ENCODE measurements at regions not wholly inside any gene's neighbourhood (a gene's known extent, or its start where the extent isn't known, plus 50 kb on each side); places are given as distances from the start of the nearest gene placed in this dataset.
A peak's percentile ranks its signal among the peaks of the same experiment; 100 is the strongest.

DNA sequence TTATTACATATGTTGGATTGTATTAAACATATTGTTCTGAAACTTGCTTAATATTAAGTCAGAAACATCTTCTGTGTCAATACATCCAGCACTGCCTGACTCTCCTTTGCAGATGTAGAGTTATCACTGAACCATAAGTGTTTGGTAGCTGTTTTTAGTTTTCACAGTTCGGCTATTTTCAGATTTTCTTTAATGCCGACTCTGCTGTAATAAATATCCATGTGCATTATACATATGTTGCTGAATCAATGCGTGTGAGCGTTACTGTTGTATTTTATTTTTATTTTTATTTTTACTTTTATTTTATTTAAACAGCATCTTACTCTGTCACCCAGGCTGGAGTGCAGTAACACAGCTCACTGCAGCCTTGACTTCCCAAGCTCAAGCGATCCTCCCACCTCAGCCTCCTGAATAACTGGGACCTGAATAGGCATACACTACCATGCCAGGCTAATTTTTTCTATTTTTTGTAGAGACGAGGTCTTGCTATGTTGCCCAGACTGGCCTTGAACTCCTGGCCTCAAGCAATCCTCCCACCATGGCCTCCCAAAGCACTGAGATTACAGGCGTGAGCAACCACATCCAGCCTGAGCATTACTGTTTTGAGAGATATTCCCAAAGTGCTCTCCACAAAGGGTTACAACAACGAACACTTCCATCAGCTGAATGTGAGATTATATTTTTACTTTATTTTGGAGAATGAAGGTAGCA is 50.7 kb upstream of the NOCT start:
- DNase-seq: no peak

DNA sequence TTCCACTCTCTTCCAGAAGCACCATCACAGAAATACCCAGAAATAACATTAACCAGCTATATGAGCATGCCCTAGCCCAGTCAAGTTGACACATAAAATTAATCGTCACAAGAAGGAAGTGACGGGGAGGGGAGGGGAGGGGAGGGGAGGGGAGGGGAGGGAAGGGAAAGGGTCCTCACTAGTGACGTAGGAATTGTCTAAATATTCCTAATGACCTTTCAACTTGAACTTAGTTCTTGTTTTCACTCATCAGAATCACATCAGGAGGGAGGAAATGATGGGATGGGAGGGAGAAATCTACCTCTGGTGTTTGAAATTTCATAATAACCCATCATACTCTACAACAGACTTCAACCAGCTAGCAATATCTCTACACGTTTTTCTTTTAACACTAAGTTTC is 52.2 kb upstream of the NOCT start:
- DNase-seq: no peak

DNA sequence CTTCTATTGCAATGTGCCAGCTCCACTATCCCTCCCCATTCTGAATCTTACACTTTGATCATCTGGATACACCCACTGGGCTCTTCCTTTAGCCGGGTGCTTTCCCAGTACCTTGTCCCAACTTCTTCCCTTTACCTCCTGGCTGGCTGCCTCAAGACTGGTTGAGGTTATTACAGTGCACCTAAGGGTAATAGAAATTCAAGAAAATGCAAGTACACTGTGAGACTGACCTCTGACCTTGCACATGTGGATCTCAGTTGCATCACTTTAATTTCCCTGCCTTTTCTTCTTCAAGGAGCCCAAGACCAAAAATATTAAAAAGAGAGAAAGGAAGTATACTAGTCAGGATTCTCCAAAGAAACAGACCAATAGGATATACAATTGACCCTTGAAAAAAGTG is 53.9 kb upstream of the NOCT start:
- DNase-seq: no peak

DNA sequence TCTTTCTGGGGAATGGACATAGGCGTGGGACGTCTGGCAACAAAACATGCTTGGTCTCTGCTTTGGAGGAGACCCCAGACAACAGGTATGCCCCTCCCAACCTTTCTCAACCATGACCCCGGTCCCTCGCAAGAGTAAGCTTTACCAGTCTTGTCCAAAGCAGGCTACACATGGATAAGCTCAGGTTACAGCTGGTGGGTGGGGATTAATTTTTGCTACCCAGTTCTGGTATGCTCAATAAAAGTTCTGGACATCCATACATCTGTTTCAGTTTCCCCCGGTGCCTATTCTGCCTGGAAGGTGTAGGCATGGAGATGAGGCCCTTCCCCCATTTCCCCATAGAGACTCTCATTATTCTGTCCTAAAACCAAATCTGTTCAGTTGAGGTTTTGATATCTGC is 54.5 kb upstream of the NOCT start:
- DNase-seq: no peak

DNA sequence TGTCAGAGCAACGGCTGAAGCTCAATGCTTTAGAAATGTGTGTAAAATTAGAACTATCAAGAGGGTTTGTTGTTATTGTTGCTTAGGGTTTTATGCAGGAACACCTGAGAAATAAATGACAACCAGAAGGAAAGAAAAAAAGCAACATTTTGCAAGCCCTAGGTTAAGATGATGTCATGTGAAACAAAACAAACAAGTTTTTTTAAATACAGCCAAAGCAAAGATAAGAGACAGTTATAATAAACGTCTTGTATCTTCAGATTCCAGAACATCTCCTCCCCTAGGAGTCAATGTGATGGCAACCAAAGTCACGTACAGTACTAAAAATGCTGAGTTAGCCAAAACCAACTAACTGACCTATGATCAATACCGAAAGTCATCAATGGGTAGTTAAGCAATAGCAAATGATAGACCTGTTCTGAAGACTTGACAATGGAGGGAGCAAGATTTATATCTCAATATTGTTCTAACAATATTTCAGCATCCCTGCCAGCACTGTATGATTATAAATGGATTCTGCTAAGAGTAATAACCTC is 55.3 kb upstream of the NOCT start:
- DNase-seq: no peak

DNA sequence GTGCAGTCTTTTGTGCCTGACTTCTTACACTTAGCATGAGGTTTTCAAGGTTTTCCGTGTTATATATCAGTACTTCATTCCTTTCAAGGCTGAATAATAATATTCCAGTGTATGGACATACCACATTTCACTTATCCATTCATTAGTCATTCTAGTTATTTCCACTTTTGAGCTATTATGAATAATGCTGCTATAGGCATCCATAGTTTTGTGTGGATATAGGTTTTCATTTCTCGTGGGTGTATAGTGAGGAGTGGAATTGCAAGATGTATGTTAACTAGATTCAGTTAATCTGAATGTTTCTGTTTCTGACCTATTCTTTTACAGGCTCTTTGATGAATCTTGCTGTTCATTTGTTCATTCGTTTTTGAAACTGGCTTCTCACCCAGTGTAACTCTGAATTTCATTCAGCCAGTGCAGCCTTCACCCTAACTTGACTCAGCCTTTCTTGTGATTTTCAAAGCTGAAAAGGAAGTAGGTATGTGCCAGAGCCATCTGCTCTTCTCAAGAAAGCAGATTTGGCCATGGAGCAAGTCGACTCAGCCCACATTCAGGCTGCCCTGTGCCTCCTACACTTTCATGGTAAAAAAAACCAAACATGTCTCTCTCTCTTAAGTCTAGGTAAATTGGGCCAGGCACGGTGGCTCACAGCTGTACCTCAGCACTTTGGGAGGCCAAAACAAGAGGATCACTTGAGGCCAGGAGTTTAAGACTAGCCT is 56.3 kb upstream of the NOCT start:
- DNase-seq: no peak

DNA sequence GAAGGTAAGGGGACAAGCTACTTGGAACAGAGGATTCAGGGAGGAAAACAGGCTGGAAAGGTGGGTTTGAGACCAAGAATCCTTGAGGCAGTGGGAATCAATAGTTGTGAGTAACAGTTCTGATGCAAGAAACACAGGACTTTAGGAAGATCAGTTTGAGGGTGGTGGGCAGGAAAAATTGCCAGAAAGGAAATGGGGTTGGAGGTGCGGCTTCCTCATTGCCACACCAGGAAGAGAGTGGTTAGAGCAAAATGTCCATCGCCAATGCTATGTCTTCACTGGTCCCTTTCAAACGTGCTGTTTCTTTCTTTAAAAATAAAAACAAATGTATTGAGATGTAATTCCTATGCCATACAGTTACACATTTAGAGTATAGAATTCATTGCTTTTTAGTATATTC is 57.1 kb upstream of the NOCT start:
- no peak for DNase-seq

DNA sequence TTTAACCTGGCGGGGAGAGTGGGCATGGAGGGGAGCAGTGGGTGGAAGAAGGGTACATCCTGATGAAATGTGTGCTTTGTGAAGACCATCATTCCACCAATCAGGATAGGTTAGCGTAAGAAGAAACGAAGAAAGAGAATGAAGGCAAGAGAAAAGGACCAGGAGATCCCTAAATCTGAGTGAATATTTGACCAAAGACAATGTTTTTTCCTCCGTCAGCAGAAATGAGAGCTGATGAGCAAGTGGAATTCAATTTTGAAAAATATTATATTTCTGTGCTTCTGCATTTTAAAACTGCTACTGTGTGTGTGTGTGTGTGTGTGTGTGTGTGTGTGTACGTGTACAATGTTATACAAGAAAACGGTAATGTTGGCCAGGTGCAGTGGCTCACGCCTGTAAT is 58.3 kb upstream of the NOCT start:
- DNase-seq: no peak

DNA sequence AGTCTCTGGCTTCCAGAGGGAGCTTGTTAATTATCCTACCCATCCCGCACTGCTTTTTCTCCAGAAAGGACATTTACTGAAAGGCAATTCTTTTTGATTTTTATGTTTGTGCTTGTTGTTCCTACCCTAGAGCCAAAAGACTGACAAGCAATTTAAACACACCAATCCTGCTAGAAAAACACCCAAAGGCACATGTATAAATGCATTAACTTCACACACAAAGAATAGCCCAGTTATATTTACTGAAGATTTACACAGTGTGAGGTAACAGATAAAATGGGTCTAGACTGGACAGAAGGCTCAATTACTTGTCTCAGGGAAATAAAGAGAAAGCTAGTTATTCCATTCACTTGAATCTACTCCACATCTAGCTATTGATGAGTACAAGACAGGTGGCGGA is 61.2 kb upstream of the NOCT start:
- DNase-seq: no peak

DNA sequence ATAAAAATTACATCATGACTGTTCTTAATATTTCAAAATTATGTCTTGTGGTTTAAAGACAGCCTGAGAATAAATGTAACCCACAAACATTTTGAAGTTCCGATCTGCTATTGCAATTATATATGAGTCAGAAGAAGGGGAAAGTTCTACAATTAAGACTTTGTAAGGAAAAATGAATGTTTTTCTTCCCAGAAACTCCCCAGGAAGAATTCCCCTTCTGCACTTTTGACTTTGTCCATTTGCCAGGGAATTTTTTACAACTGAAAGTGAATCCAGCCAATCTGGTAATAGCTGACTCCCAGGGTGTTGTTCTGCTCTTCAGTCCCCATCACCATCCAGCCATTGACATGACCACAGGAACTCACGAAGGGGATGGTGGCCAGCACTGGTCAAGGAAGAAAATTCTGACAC is 61.6 kb upstream of the NOCT start:
- DNase-seq: no peak

DNA sequence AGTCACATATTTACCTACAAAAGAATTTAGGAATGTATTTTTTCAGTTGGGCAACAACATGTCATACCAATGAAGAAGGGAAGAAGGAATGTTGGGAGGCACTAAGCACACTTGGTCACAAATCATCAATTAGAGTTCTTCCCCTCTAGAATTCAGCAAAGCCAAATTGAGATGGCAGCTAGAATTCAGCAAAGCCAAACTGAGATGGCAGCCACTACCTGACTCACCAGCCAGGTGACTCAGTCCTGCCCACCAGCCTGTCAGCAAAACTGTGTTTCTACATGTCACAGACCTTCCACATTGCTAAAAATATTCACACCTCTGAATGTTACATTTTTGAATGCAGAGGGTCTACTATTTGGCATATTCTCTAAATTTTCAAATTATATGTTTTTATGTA is 63.2 kb upstream of the NOCT start:
- no peak for DNase-seq

DNA sequence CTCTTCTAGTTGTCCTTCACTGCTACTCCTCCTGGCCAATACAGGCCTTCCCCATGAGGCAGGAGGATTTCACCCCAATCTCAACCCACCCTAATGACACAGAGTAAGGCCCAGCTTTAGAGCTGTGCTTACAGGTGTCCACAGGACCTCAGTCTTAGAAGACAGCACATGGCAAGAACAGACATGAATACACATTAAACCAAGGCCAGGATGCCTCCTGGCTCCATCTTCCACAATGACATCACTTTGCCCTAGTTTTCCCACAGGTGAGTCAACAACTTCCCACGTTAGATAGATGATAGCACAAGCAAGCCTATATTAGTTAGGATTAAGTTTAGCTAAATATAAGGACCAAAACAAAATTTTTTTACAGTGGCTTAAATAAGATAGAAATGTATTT is 63.8 kb upstream of the NOCT start:
- DNase-seq: no peak

DNA sequence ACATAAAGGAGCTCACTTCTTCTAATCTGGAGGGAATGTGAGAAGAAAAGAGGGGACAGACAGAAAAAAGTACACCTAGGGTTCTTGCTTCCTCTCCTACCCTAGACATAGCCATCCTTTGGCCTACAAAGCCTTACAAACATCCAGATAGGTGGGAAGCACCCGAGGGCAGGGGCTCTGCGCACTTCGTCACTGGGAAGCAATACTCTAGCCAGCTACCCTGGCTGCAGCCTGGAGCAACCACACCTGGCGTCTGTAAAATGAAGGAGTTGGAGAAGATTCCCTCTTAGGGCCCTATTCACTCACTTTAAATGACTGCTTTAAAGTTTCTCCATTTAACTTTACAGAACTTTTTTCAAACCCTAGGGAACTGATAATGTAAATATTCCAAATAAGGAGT is 65.7 kb upstream of the NOCT start:
- no peak for DNase-seq

DNA sequence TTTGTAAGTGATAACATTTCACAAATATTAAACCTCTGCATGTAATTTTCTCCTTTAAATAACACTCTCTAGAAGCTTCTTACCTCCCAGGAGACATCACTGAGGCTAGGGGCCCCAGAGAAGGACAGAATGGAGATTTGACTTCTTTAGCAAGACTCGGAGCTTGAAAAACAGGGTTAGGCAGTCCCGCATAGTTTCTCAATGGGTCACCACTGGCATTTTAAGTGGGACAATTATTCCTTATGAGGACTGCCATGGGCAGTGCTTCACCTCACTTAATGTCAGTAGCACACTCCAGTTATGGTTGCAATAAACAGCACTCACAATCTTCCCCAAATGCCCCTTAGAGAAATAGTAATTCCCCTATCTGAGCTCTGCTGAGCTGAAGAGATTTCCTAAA is 66.7 kb upstream of the NOCT start:
- no peak for DNase-seq

DNA sequence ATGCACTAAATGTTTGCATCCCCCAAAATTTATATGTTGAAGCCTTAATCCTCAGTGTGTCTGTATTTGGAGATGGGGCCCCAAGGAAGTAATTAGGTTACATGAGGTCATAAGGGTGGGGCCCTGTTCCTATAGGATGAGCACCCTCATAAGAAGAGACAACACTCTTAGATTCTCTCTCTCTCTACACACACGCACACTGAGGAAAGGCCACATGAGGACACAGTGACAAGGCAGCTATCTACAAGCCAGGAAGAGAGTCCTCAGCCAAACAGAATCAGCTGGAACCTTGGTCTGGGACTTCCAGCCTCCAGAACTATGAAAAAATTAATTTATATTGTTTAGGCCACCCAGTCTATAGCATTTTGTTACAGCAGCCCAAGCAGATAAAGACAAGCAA is 69.3 kb upstream of the NOCT start:
- no peak for DNase-seq

DNA sequence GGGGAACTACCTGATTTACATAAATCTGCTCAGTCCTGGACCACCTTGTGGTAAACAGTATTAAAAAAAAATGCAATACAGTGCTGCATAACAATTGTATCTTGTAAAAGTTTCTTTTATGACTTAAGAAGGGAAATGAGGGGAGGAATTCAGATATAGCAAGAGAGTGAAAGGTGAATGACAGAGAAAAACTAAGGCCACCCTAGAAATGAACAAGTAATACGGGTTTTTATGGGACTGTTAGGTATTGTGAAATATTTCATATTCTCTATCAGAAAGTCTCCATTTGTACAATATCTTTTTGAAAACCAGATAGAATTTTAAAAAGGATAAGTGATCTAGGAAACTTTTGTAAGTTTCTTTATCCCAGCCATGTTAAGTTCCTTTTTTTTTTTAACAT is 69.7 kb upstream of the NOCT start:
- DNase-seq: no peak

DNA sequence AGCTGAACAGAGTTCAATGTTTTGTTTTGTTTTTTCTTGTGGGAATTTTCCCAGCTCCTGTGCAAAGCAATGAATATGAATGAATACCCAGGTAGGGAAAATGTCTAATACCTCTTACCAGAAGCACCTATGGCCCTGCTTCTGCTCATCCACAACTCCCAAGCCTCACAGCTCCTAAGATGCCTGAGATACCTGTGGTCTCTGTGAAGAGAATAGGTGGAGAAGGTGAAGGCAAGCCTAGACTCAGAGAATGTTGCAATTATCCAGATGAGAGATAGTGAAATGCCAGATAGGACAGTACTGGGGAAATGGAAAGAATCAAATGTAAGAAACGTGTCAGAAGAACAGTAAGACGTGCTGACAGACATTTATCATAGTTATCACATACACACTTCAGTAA is 70.2 kb upstream of the NOCT start:
- no peak for DNase-seq

DNA sequence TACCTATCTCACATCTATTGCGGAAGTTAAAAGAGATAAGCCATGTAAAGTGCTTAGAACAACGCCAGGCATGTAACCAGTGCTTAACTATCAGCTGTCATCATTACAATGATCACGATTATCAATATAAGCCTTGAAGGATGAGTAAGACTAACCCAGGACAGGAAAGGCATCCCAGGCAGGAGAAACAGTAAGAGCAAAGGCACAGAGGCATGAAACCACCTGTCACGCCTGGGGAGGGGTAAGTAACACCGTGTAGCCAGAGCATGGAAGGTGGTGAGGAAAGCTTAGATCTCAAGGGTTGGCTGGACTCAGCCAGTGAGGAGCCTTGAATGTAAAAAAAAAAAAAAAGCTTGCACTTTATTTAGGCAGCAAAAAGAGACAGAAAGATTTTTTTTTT is 71.7 kb upstream of the NOCT start:
- no peak for DNase-seq

DNA sequence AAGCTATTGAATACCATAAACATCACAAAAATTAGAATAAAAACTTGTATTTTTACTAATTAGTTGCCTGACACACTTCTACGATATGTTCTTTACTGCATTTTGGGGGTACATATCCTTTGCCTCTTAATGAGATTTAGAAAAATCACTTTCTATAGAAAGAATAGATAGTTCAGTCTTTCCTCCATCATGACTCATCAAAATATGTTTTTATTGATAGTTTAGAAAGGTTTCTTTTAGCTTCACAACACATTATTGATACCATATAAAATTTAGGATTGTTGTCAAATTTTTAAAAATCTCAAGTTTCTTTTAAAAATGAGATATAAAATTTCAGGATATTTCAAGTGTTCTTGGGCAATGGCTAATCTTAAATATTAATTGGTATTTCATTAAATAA is 74.5 kb upstream of the NOCT start:
- DNase-seq: no peak

DNA sequence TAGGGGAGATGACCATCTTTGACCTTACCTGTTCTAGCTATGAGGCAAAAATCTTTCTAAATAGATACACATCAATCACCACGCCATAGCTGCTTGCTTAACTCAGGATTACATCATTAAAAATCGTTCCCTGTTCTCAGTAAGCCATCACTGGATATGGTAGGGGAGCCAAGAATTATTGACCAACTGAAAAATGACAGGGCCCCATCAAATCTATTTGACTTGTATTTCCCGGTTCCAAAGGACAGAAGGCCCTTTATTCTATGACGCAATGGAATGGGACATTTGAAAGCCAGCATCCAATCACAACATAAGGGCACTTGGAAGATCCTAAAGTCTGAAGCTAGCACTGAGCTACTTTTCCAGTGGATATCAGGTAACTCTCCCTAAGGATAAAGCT is 75.6 kb upstream of the NOCT start:
- DNase-seq: no peak

DNA sequence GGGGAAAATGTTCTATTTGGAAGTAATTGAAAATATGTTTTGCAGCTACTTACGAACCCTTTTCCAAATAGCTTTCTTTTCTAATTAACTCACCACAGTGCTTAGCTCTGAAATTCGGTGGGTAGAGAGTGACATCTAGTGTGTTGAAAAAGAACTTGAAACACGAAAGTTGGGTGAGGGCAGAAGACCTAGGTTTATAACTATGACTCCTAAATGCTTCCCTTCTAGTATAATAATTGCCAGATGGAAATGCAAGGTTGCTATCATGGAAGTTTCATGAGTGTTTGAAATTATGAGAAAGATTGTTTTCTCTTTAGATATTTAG is 77.3 kb upstream of the NOCT start:
- peak; percentile 13 for DNase-seq

DNA sequence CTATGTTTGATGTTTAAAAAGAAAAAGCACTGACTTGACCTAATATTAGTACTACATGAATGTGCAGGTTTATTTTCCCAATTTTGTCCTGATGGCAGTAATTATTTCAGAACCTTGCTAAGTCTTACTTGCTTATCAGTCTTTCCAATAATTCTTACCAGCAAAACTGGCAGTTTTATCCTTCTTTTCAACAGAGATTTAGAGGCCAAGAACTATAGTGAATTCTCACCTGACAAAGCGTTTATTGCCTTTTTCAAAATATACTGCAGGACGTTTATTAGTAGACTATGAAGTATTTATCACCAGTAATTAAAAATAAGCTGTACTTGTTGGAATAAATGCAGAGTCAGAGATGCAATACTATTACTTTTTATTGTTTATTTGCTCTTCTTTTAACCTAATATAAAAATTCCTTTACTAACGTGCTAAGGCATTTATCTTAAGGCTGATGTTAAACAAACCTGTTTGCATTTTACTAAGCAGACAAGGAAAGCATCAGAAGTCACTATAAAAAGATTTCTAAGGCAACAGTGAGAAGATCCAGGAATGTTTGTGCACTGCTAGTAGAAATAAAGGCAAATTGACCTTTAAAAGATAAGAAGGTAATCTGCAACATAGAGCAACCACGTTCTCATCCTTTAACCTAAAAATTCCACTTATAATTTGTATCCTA is 80.3 kb upstream of the NOCT start:
- no peak for DNase-seq

DNA sequence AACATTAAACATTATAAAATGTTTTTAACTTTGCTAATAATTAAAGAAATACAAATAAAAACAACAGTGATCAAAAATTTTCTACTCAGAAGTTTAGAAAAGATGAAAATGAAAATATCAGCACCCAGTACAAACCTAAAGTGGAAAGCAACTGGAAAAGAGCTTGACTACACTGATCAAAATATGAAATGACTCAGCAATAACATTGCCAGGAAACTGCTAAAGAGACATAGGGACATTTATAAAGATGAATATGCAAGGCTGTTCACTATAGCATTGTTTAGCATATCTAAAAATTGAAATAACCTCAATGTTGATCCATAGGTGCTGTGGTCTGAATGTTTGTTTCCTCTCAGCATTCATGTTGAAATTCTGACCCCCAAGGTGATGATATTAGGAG is 88.5 kb upstream of the NOCT start:
- no peak for DNase-seq

DNA sequence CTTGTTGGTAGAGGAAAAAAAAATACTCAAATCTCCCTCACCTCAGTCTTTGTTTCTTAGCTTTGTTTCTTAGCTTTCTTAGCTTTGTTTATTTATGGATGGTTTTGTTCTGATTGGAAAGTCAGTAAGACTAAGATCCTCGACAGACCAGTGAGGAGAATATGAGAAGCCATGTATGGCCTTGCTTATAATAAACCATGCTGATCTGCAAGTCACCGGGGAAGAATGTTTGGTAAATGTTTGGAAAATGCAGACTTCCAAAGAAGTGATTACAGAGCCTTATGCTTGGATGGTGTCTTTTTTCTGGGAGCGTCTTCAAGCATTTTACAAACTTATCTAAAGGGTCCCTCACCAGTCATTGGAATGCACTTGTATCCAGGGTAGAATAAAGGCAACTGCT is 90.1 kb upstream of the NOCT start:
- DNase-seq: no peak
